Stomach (tissue), 8 donors: ENCODE measurements at regions not wholly inside any gene's neighbourhood (a gene's known extent, or its start where the extent isn't known, plus 50 kb on each side); places are given as distances from the start of the nearest gene placed in this dataset.

ENCODE experiments used
- DNase-seq, 2 donors: peaks; one replicate each; pipeline versions ENCODE4 v3.0.0 to v3.0.0-alpha.2; 2013 to 2019
- H3K27ac ChIP-seq, 5 donors: fragments of 200-600 bp in 4 of 5; sonication (generic) in 4 of 5; one replicate each; pipeline ENCODE4 v1.5.1; 2013 to 2019; ENCODE audit warnings: mild to moderate bottlenecking in 1 of 5, moderate library complexity in 1 of 5
- H3K27me3 ChIP-seq, 3 donors: fragments of 200-600 bp; sonication (generic); one replicate each; pipeline ENCODE4 v1.5.1; 2017 to 2019; ENCODE audit warnings: mixed run types in 1 of 3
- H3K36me3 ChIP-seq, 4 donors: fragments of 200-600 bp; sonication (generic); 1 replicate in 3 of 4; 2 replicates in 1 of 4; pipeline ENCODE4 v1.5.1; 2016 to 2019
- H3K4me1 ChIP-seq, 4 donors: fragments of 200-600 bp; sonication (generic); one replicate each; pipeline ENCODE4 v1.5.1; 2016 to 2019
- H3K4me3 ChIP-seq, 4 donors: fragments of 200-600 bp; sonication (generic) in 3 of 4; one replicate each; pipeline ENCODE4 v1.5.1; 2016 to 2019; ENCODE audit warnings: mild to moderate bottlenecking in 1 of 4
- H3K9me3 ChIP-seq, 4 donors: fragments of 200-600 bp; sonication (generic); one replicate each; pipeline ENCODE4 v1.5.1; 2016 to 2019
- EP300 ChIP-seq: sonication (generic); formaldehyde crosslinking; IDR thresholded peaks from one replicate; pipeline ENCODE4 v1.6.1; 2017; ENCODE audit warnings: antibody characterized with exemption
- POLR2A ChIP-seq, 4 donors: fragments of 450-650 bp; IDR thresholded peaks; one replicate each; pipeline ENCODE4 v1.6.1; 2016; ENCODE audit warnings: antibody characterized with exemption in 4 of 4, control low read depth in 2 of 4, mild to moderate bottlenecking in 1 of 4, moderate library complexity in 1 of 4
- POLR2AphosphoS5 ChIP-seq, 3 donors: sonication (generic); formaldehyde crosslinking; IDR thresholded peaks; one replicate each; pipeline ENCODE4 v1.6.1; 2016; ENCODE audit warnings: antibody characterized with exemption in 3 of 3
- WGBS, 5 donors: extraction: QIAGEN DNeasy Blood & Tissue Kit in 3 of 5; methylation state at CpG; one replicate each; pipeline versions ENCODE4 v1.1.5 to v1.1.7; 2013 to 2018; 5-methylcytosine and 5-hydroxymethylcytosine counted together
- intact Hi-C: fragments of 100-400 bp; cut with DNase I; formaldehyde crosslinking; loops from one replicate; pipeline ENCODE4 v1.15.1; 2023; ENCODE audit warnings: low total_unique reads
- small RNA-seq, 4 donors: library from RNA; depleted of rRNA; stranded (forward); fragments of <200 nt; gene quantifications; one replicate each; pipeline ENCODE3, GENCODE V24; 2016
- TF ChIP-seq, protein P1 (sequence below), 7 experiments: fragments of 450-650 bp in 4 of 7; fragments of 200-600 bp in 3 of 7; sonication (generic) in 3 of 7; IDR thresholded peaks; one replicate each; pipeline ENCODE4 v1.5.1; 2016 to 2019; ENCODE audit warnings: antibody characterized with exemption in 7 of 7, control low read depth in 2 of 7, mild to moderate bottlenecking in 1 of 7
- donor health status: healthy with polysubstance abuse.
- donor health status: Bipolar disorder and iron deficiency.
- donor health status: healthy.

- no peaks in the 10 kb centered on the region for H3K36me3 ChIP-seq
- no peak for DNase-seq
- intact Hi-C loops = no loop called here
- no peak overlapping the region for H3K4me3 ChIP-seq
- no peaks in the 10 kb centered on the region for H3K9me3 ChIP-seq
- 70 to 82% (median 72%) methylated on average over 3 of the region's 3 CpGs for whole genome bisulfite sequencing, 5 donors
- no peaks in the 10 kb centered on the region for H3K27me3 ChIP-seq
- H3K27ac ChIP-seq = no peak overlapping the region
- TF ChIP-seq EP300 (no peak), POLR2AphosphoS5 (IDR thresholded peaks at IDR 0.05) (no peak), POLR2A (IDR thresholded peaks at IDR 0.05) (no peak)
- TF ChIP-seq, protein P1, sequence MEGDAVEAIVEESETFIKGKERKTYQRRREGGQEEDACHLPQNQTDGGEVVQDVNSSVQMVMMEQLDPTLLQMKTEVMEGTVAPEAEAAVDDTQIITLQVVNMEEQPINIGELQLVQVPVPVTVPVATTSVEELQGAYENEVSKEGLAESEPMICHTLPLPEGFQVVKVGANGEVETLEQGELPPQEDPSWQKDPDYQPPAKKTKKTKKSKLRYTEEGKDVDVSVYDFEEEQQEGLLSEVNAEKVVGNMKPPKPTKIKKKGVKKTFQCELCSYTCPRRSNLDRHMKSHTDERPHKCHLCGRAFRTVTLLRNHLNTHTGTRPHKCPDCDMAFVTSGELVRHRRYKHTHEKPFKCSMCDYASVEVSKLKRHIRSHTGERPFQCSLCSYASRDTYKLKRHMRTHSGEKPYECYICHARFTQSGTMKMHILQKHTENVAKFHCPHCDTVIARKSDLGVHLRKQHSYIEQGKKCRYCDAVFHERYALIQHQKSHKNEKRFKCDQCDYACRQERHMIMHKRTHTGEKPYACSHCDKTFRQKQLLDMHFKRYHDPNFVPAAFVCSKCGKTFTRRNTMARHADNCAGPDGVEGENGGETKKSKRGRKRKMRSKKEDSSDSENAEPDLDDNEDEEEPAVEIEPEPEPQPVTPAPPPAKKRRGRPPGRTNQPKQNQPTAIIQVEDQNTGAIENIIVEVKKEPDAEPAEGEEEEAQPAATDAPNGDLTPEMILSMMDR (IDR thresholded peaks at IDR 0.05) = no peak
- H3K4me1 ChIP-seq = peaks cover 0 to 10% (median 4%) of the 10 kb centered on the region in 4 donors
Measured at GRCh38 chr4:20641976-20642375, 58.3 kb upstream of the PACRGL start.

DNA sequence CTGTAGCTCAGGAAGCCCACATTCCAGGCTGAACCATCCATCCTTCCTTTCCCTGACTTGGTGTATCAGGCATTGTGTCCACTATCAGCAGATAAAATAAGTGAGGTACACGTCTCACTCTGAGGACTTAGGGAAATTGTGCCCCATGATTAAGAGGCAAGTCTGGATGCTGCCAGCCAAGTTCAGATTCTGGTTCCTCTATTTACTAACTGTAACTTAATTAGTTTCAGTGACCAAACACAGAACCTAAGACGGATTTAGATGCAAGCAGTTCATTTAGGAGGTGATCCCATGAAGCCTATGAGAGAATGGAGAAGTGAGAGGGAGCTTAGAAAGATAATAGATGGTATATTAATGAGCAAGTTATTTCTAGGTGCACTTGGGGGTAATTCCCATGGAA, 56.6 kb upstream of the PACRGL start:
- DNase-seq = no peak
- intact Hi-C loops = no loop called here
- Histone ChIP-seq H3K36me3 (no peaks in the 10 kb centered on the region), H3K4me3 (no peak overlapping the region), H3K9me3 (no peaks in the 10 kb centered on the region), H3K4me1 (peaks cover 0 to 10% (median 4%) of the 10 kb centered on the region in 4 donors), H3K27me3 (no peaks in the 10 kb centered on the region), H3K27ac (no peak overlapping the region)
- TF ChIP-seq POLR2AphosphoS5 (IDR thresholded peaks at IDR 0.05) = no peak
- TF ChIP-seq POLR2A (IDR thresholded peaks at IDR 0.05) = no peak
- TF ChIP-seq EP300 = no peak
- TF ChIP-seq, protein P1 (IDR thresholded peaks at IDR 0.05) = no peak
- 36 to 52% (median 39%) methylated on average over 2 of the region's 2 CpGs for WGBS, 5 donors

DNA sequence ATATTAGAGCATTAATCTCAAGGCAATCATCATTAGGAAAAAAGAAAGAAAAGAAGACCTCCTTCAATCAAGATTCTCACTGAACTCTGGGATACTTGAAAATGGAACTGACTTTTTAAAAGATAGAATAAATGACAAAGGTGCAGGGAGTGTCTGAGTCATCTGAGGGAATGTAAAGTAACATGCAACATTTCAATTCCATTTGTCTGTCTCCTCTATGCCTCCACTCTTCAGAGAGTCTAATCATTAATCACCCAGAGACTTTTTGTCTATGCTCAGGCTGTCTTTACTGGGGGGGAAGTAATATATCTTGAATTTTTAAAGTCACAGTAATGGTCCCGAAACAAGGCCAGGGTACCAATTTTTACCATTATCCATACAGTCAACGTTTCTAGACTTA, 55.0 kb upstream of the PACRGL start:
- intact Hi-C loops = no loop called here
- Histone ChIP-seq H3K27me3 (no peaks in the 10 kb centered on the region), H3K4me3 (no peak overlapping the region), H3K4me1 (no peaks in the 10 kb centered on the region), H3K9me3 (no peaks in the 10 kb centered on the region), H3K27ac (no peak overlapping the region), H3K36me3 (no peaks in the 10 kb centered on the region)
- DNase-seq = no peak
- 61 to 72% (median 67%) methylated on average over 2 of the region's 2 CpGs for WGBS, 5 donors
- TF ChIP-seq POLR2A (IDR thresholded peaks at IDR 0.05) (no peak), EP300 (no peak), POLR2AphosphoS5 (IDR thresholded peaks at IDR 0.05) (no peak)
- TF ChIP-seq, protein P1 (IDR thresholded peaks at IDR 0.05) = no peak

DNA sequence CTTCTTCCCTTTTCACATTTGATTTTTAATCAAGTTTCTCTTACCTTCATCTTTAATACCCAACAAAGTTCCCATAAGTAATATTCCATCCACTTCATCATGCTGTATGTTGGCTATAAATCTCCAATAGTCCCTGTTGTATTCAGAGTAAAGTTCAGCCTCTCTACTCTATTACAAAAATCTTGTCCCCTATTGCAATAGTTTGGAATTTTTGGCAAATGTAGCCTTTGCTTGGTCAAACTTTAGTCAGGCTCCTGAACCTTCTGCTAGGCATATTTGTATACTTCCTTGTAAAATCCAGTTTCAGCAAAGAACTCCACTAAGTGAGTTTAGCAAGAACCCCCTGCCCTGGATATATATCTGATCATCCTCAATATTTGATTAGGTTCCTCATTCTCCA, 54.0 kb upstream of the PACRGL start:
- no peak overlapping the region for H3K27ac ChIP-seq
- intact Hi-C loops = no loop called here

More for the DNA sequence above, 54.0 kb upstream of the PACRGL start:
- TF ChIP-seq POLR2A (IDR thresholded peaks at IDR 0.05) = no peak
- TF ChIP-seq, protein P1 (IDR thresholded peaks at IDR 0.05) = no peak
- no peak for TF ChIP-seq EP300
- TF ChIP-seq POLR2AphosphoS5 (IDR thresholded peaks at IDR 0.05) = no peak
- no peak for DNase-seq
- Histone ChIP-seq H3K4me3 (no peak overlapping the region), H3K9me3 (no peaks in the 10 kb centered on the region), H3K4me1 (no peaks in the 10 kb centered on the region), H3K36me3 (no peaks in the 10 kb centered on the region), H3K27me3 (no peaks in the 10 kb centered on the region)

Small RNA genes lying in the stretch of these regions (small RNA-seq; reads per million reads assigned to genes)
- 1.7 to 6.6 (median 3.5) reads per million in 4 donors for gene MIR218-1
